IMR-90 (cell line): ENCODE measurements at regions not wholly inside any gene's neighbourhood (a gene's known extent, or its start where the extent isn't known, plus 50 kb on each side); places are given as distances from the start of the nearest gene placed in this dataset.

Experiments
- ATAC-seq: fragments of 200-7000 bp; cut with Tn5 transposase; 2 replicates; pipeline ENCODE4 v1.9.1; 2020; ENCODE audit warnings: low read depth, mild to moderate bottlenecking, moderate library complexity
- BruUV-seq: library from RNA; stranded (reverse); fragments of 400-500 nt; replicated peaks from 2 replicates; lab custom pipeline; 2021; lab: Mats Ljungman, UMichigan
- CTCF ChIA-PET: fragments of 300-600 bp; formaldehyde crosslinking; extraction: SDS; loops from one replicate; lab custom pipeline; 2021; ENCODE audit warnings: antibody characterized with exemption; lab: Yijun Ruan, JAX
- POLR2A ChIA-PET: fragments of 300-600 bp; sonication (Branson Sonifier 250); formaldehyde crosslinking; loops from one replicate; lab custom pipeline; 2022; ENCODE audit warnings: antibody characterized with exemption; ENCODE audit not compliant: unreplicated experiment; lab: Charles Lee
- DNase-seq: peaks from one replicate; pipeline ENCODE4 v3.0.0; 2013
- H2AFZ ChIP-seq: replicated peaks from 2 replicates; pipeline ENCODE3; 2013; ENCODE audit warnings: low read length, mild to moderate bottlenecking; ENCODE audit not compliant: poor library complexity
- H2AK5ac ChIP-seq: 2 replicates; pipeline ENCODE4 v1.6.1; 2013; ENCODE audit warnings: low read depth, low read length, inconsistent platforms
- H2AK9ac ChIP-seq: replicated peaks from 2 replicates; pipeline ENCODE3; 2013; ENCODE audit warnings: mild to moderate bottlenecking, low read depth, low read length, moderate library complexity; ENCODE audit not compliant: poor library complexity
- H2BK120ac ChIP-seq: 2 replicates; pipeline ENCODE4 v1.6.1; 2013; ENCODE audit warnings: low read depth, low read length, inconsistent platforms
- H2BK15ac ChIP-seq: 3 replicates; pipeline ENCODE4 v1.6.1; 2013; ENCODE audit warnings: low read depth, low read length, inconsistent platforms
- H2BK20ac ChIP-seq: 2 replicates; pipeline ENCODE4 v1.6.1; 2013; ENCODE audit warnings: low read depth, mild to moderate bottlenecking, inconsistent platforms, low read length, moderate library complexity
- H2BK5ac ChIP-seq: 2 replicates; pipeline ENCODE4 v1.6.1; 2013; ENCODE audit warnings: mild to moderate bottlenecking, low read depth, low read length, inconsistent platforms; ENCODE audit not compliant: poor library complexity, severe bottlenecking
- H3K14ac ChIP-seq: replicated peaks from 2 replicates; pipeline ENCODE4 v1.6.1; 2013; ENCODE audit warnings: low read depth, low read length, inconsistent platforms
- H3K18ac ChIP-seq: 2 replicates; pipeline ENCODE4 v1.6.1; 2013; ENCODE audit warnings: low read depth, low read length, control low read depth
- H3K23ac ChIP-seq: 2 replicates; pipeline ENCODE4 v1.6.1; 2013; ENCODE audit warnings: low read depth, low read length, inconsistent platforms
- H3K27ac ChIP-seq: 2 replicates; pipeline ENCODE4 v1.5.1; 2013; ENCODE audit warnings: mild to moderate bottlenecking, control low read depth, low read length; ENCODE audit not compliant: insufficient read depth
- H3K27me3 ChIP-seq: 2 replicates; pipeline ENCODE4 v1.6.1; 2013; ENCODE audit warnings: low read length; ENCODE audit not compliant: control insufficient read depth, insufficient read depth
- H3K36me3 ChIP-seq: 2 replicates; pipeline ENCODE4 v1.6.1; 2013; ENCODE audit warnings: low read length, mixed read lengths; ENCODE audit not compliant: control insufficient read depth, insufficient read depth
- H3K4ac ChIP-seq: 2 replicates; pipeline ENCODE4 v1.6.1; 2013; ENCODE audit warnings: low read depth, low read length, inconsistent platforms
- H3K4me1 ChIP-seq: 2 replicates; pipeline ENCODE4 v1.6.1; 2013; ENCODE audit warnings: low read length, mixed read lengths; ENCODE audit not compliant: control insufficient read depth, insufficient read depth
- H3K4me2 ChIP-seq: 2 replicates; pipeline ENCODE4 v1.6.1; 2013; ENCODE audit warnings: low read depth, mild to moderate bottlenecking, control low read depth, low read length, moderate library complexity
- H3K4me3 ChIP-seq: 2 replicates; pipeline ENCODE4 v1.5.1; 2013; ENCODE audit warnings: low read depth, mild to moderate bottlenecking, control low read depth, low read length, moderate library complexity; ENCODE audit not compliant: insufficient read depth
- H3K56ac ChIP-seq: 2 replicates; pipeline ENCODE4 v1.6.1; 2013; ENCODE audit warnings: low read length, inconsistent platforms; ENCODE audit not compliant: insufficient read depth; ENCODE audit errors: extremely low read depth
- H3K79me1 ChIP-seq, 2 experiments: 2 replicates each; pipeline ENCODE4 v1.6.1; 2013; ENCODE audit warnings: low read length in 2 of 2, inconsistent platforms in 1 of 2, low read depth in 1 of 2
- H3K9ac ChIP-seq: 2 replicates; pipeline ENCODE4 v1.6.1; 2013; ENCODE audit warnings: low read depth, low read length, control low read depth
- H3K9me1 ChIP-seq: 2 replicates; pipeline ENCODE4 v1.6.1; 2013; ENCODE audit warnings: low read length, inconsistent platforms; ENCODE audit not compliant: insufficient read depth
- H3K9me3 ChIP-seq: 2 replicates; pipeline ENCODE4 v1.6.1; 2013; ENCODE audit warnings: low read length; ENCODE audit not compliant: control insufficient read depth, insufficient read depth
- H4K20me1 ChIP-seq: 2 replicates; pipeline ENCODE4 v1.6.1; 2013; ENCODE audit warnings: low read length, inconsistent platforms; ENCODE audit not compliant: insufficient read depth
- H4K5ac ChIP-seq: 2 replicates; pipeline ENCODE4 v1.6.1; 2013; ENCODE audit warnings: mild to moderate bottlenecking, low read depth, low read length, control low read depth
- H4K8ac ChIP-seq, 2 experiments: 2 replicates each; pipeline ENCODE4 v1.6.1; 2013; ENCODE audit warnings: low read depth in 2 of 2, low read length in 2 of 2, control low read depth in 1 of 2, inconsistent platforms in 1 of 2
- H4K91ac ChIP-seq: 2 replicates; pipeline ENCODE4 v1.6.1; 2013; ENCODE audit warnings: low read depth, low read length, inconsistent platforms; ENCODE audit not compliant: insufficient read depth
- BHLHE40 ChIP-seq: fragments of 150-350 bp; IDR thresholded peaks from 2 replicates; pipeline ENCODE4 v1.6.1; 2016; ENCODE audit warnings: mild to moderate bottlenecking, low read depth, low read length
- CEBPB ChIP-seq: IDR thresholded peaks from 2 replicates; pipeline ENCODE4 v1.6.1; 2012; ENCODE audit warnings: low read depth, low read length, improper control_type of control experiment
- CHD1 ChIP-seq: IDR thresholded peaks from 2 replicates; pipeline ENCODE4 v1.6.1; 2012; ENCODE audit warnings: low read depth, low read length, improper control_type of control experiment
- CTCF ChIP-seq: conservative IDR thresholded peaks from 2 replicates; pipeline ENCODE4 v1.5.1; 2012; ENCODE audit warnings: mild to moderate bottlenecking, low read depth, low read length, improper control_type of control experiment
- ELK1 ChIP-seq: fragments of 150-350 bp; IDR thresholded peaks from 2 replicates; pipeline ENCODE4 v1.6.1; 2016; ENCODE audit warnings: low read depth, mild to moderate bottlenecking, low read length, moderate library complexity, borderline replicate concordance
- FOS ChIP-seq: fragments of 150-350 bp; IDR thresholded peaks from 2 replicates; pipeline ENCODE4 v1.6.1; 2016; ENCODE audit warnings: low read depth, low read length
- MAFK ChIP-seq: IDR thresholded peaks from 2 replicates; pipeline ENCODE4 v1.6.1; 2012; ENCODE audit warnings: low read depth, low read length, improper control_type of control experiment
- MAZ ChIP-seq: IDR thresholded peaks from 2 replicates; pipeline ENCODE4 v1.6.1; 2012; ENCODE audit warnings: low read depth, mild to moderate bottlenecking, low read length, improper control_type of control experiment, moderate library complexity, borderline replicate concordance
- MXI1 ChIP-seq: IDR thresholded peaks from 2 replicates; pipeline ENCODE4 v1.6.1; 2012; ENCODE audit warnings: low read depth, mild to moderate bottlenecking, low read length, moderate library complexity, borderline replicate concordance
- NFE2L2 ChIP-seq: fragments of 150-350 bp; IDR thresholded peaks from 2 replicates; pipeline ENCODE4 v1.6.1; 2016; ENCODE audit warnings: low read depth, mild to moderate bottlenecking, low read length
- POLR2A ChIP-seq: IDR thresholded peaks from 2 replicates; pipeline ENCODE4 v1.6.1; 2012; ENCODE audit warnings: mild to moderate bottlenecking, low read depth, low read length
- RAD21 ChIP-seq: IDR thresholded peaks from 2 replicates; pipeline ENCODE4 v1.6.1; 2012; ENCODE audit warnings: low read length, improper control_type of control experiment
- RCOR1 ChIP-seq: IDR thresholded peaks from 2 replicates; pipeline ENCODE4 v1.6.1; 2012; ENCODE audit warnings: mild to moderate bottlenecking, low read length, improper control_type of control experiment; ENCODE audit not compliant: insufficient replicate concordance
- RFX5 ChIP-seq: IDR thresholded peaks from 2 replicates; pipeline ENCODE4 v1.8.0; 2012; ENCODE audit warnings: low read depth, mild to moderate bottlenecking, low read length, moderate library complexity
- SMC3 ChIP-seq: fragments of 150-350 bp; IDR thresholded peaks from 2 replicates; pipeline ENCODE4 v1.6.1; 2016; ENCODE audit warnings: low read depth, mild to moderate bottlenecking, antibody characterized with exemption, low read length, moderate library complexity
- USF2 ChIP-seq: fragments of 150-350 bp; IDR thresholded peaks from 2 replicates; pipeline ENCODE4 v1.6.1; 2017; ENCODE audit warnings: mild to moderate bottlenecking, antibody characterized with exemption, low read length, low read depth
- WGBS, 2 experiments: methylation state at CpG; one replicate each; pipeline versions ENCODE4 v1.1.5 to v1.1.7; 2013; ENCODE audit warnings: missing lambda C conversion rate in 2 of 2; ENCODE audit not compliant: insufficient read length in 1 of 2; ENCODE audit errors: extremely low coverage in 2 of 2; 5-methylcytosine and 5-hydroxymethylcytosine counted together
- dilution Hi-C: fragments of 300-500 bp; cut with HindIII; formaldehyde crosslinking; loops from one replicate; pipeline ENCODE4 v1.14.3; 2018; ENCODE audit warnings: low sequenced_read_pairs; ENCODE audit not compliant: unreplicated experiment
- in situ Hi-C: fragments of 300-500 bp; cut with MboI; formaldehyde crosslinking; loops from 3 replicates; pipeline ENCODE4 v1.14.3; 2019; ENCODE audit warnings: low sequenced_read_pairs, inconsistent platforms, mixed read lengths
- intact Hi-C: fragments of 100-400 bp; cut with micrococcal nuclease; formaldehyde crosslinking; loops from 2 replicates; pipeline ENCODE4 v1.10.0; 2022

GRCh38 chr5:157913575-157913974 is 54.6 kb upstream of the CLINT1 start:
- no peaks in the 10 kb centered on the region for H3K9me1 ChIP-seq
- no peaks in the 10 kb centered on the region for H3K4me1 ChIP-seq
- no peak overlapping the region for H4K5ac ChIP-seq
- intact Hi-C loops, result no loop called here
- H4K8ac ChIP-seq, result no peak overlapping the region
- H3K14ac ChIP-seq, result no peak overlapping the region
- ChIA-PET POLR2A (no interaction called here), CTCF (no interaction called here)
- no peaks in the 10 kb centered on the region for H3K9me3 ChIP-seq
- no peak overlapping the region for H3K18ac ChIP-seq
- H3K27ac ChIP-seq, result no peak overlapping the region
- in situ Hi-C loops, result no loop called here
- H3K4ac ChIP-seq, result no peak overlapping the region
- H3K23ac ChIP-seq, result no peak overlapping the region
- no peak overlapping the region for H3K56ac ChIP-seq
- no CpG with 5 or more reads among the region's 2 CpGs for WGBS, 2 experiments
- TF ChIP-seq CEBPB (no peak), RAD21 (no peak), MAFK (no peak), CHD1 (no peak), MXI1 (no peak), USF2 (no peak), FOS (no peak), SMC3 (no peak), NFE2L2 (no peak), RFX5 (no peak), MAZ (no peak), CTCF (no peak), BHLHE40 (no peak), ELK1 (no peak), POLR2A (no peak), RCOR1 (no peak)
- H2BK120ac ChIP-seq, result no peak overlapping the region
- no TSS peak for BruUV-seq
- peaks cover 2% of the 10 kb centered on the region for H3K27me3 ChIP-seq
- H2BK15ac ChIP-seq, result no peak overlapping the region
- ATAC-seq, result no peak
- dilution Hi-C loops, result no loop called here
- H2AK9ac ChIP-seq, result no peak overlapping the region
- H2AFZ ChIP-seq, result no peak overlapping the region
- DNase-seq, result no peak
- no peak overlapping the region for H2BK20ac ChIP-seq
- H2BK5ac ChIP-seq, result no peak overlapping the region
- no peaks in the 10 kb centered on the region for H3K36me3 ChIP-seq
- H3K79me1 ChIP-seq, result no peaks in the 10 kb centered on the region
- H2AK5ac ChIP-seq, result no peak overlapping the region
- no peak overlapping the region for H4K91ac ChIP-seq
- no peaks in the 10 kb centered on the region for H4K20me1 ChIP-seq
- no peak overlapping the region for H3K9ac ChIP-seq
- no peak overlapping the region for H3K4me3 ChIP-seq
- H3K4me2 ChIP-seq, result no peak overlapping the region
